C4-2B (cell line): ENCODE measurements at regions not wholly inside any gene's neighbourhood (a gene's known extent, or its start where the extent isn't known, plus 50 kb on each side); places are given as distances from the start of the nearest gene placed in this dataset.

Experiments used
- CTCF ChIP-seq: fragments of 450-650 bp; conservative IDR thresholded peaks from 2 replicates; pipeline ENCODE4 v1.5.1; 2017; ENCODE audit warnings: mild to moderate bottlenecking
- ZFX ChIP-seq: fragments of 450-650 bp; IDR thresholded peaks from 2 replicates; pipeline ENCODE4 v1.6.1; 2017

GRCh38 chr14:46404865-46405811 lies 246.4 kb downstream of the RPL10L start:
- TF ChIP-seq CTCF = no peak
- TF ChIP-seq ZFX = no peak
